H1 (cell line): ENCODE measurements at regions not wholly inside any gene's neighbourhood (a gene's known extent, or its start where the extent isn't known, plus 50 kb on each side); places are given as distances from the start of the nearest gene placed in this dataset.

Experiments used
- BRCA1 ChIP-seq: IDR thresholded peaks from 2 replicates; pipeline ENCODE4 v1.6.1; 2012; ENCODE audit warnings: low read depth, low read length, improper control_type of control experiment
- POLR2A ChIP-seq, 2 experiments: IDR thresholded peaks; 1 replicate in 1 of 2; 2 replicates in 1 of 2; pipeline ENCODE4 v1.6.1; 2011; ENCODE audit warnings: low read depth in 2 of 2, low read length in 2 of 2, mild to moderate bottlenecking in 2 of 2; ENCODE audit errors: control extremely low read depth in 1 of 2
- RAD21 ChIP-seq, 2 experiments: IDR thresholded peaks in 1 of 2; conservative IDR thresholded peaks in 1 of 2; 2 replicates each; pipeline ENCODE4 v1.6.1; 2011; ENCODE audit warnings: low read depth in 2 of 2, low read length in 2 of 2, improper control_type of control experiment in 1 of 2, inconsistent platforms in 1 of 2, mild to moderate bottlenecking in 1 of 2, moderate library complexity in 1 of 2
- RFX5 ChIP-seq: IDR thresholded peaks from 2 replicates; pipeline ENCODE4 v1.6.1; 2011; ENCODE audit warnings: low read depth, low read length, improper control_type of control experiment, borderline replicate concordance
- TBP ChIP-seq: IDR thresholded peaks from 2 replicates; pipeline ENCODE4 v1.6.1; 2011; ENCODE audit warnings: low read depth, low read length, improper control_type of control experiment
- TF ChIP-seq, protein P1 (sequence below), 3 experiments: IDR thresholded peaks; 1 replicate in 2 of 3; 2 replicates in 1 of 3; pipeline versions ENCODE4 v1.5.1 to v1.6.1; 2011; ENCODE audit warnings: low read length in 3 of 3, mild to moderate bottlenecking in 3 of 3, inconsistent platforms in 2 of 3, low read depth in 1 of 3, moderate library complexity in 1 of 3; ENCODE audit not compliant: insufficient read depth in 1 of 3; ENCODE audit errors: control extremely low read depth in 1 of 3

DNA sequence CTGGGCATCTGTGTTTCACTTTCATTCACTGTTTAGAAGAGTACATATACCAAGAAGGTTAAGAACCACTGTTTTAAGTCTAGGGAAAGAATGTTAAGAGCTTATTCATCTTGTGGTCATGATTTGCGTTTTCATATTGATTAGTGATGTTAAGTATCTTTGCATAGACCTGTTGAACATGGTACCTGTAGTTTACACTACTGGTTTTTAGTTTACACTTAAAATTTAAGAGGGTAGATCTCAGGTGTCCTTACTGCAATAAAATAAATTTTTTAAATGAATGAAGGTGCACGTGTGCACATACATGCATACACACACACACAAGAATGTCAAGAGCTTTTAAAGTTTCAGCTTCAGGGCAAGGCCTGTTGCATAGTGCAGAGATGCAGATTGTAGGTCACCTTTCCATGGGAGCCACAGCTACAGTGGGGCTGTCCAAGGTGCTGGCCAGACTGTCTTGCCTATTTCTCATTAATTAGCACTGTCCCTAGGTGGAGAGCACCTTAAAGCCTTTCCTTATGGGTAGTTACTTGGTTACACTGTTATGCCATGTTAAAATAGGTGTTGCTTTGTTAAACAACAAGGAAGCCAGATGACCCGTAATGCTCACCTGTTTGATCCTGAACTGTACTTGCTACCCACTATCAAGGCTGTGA lies 543.0 kb upstream of the DAB1 start:
- TF ChIP-seq BRCA1 (no peak), RAD21 (IDR thresholded peaks at IDR 0.05 in 1 of 2, conservative IDR thresholded peaks at IDR 0.05 in 1 of 2; ENCODE audit: low read depth in 2 of 2, low read length in 2 of 2) (peak in 1 of 2 experiments; percentile 38; a peak in 1 of 4 replicates), POLR2A (IDR thresholded peaks at IDR 0.05; ENCODE audit: control extremely low read depth in 1 of 2, low read depth in 2 of 2, low read length in 2 of 2) (no peak), TBP (no peak), RFX5 (no peak)
- TF ChIP-seq, protein P1, sequence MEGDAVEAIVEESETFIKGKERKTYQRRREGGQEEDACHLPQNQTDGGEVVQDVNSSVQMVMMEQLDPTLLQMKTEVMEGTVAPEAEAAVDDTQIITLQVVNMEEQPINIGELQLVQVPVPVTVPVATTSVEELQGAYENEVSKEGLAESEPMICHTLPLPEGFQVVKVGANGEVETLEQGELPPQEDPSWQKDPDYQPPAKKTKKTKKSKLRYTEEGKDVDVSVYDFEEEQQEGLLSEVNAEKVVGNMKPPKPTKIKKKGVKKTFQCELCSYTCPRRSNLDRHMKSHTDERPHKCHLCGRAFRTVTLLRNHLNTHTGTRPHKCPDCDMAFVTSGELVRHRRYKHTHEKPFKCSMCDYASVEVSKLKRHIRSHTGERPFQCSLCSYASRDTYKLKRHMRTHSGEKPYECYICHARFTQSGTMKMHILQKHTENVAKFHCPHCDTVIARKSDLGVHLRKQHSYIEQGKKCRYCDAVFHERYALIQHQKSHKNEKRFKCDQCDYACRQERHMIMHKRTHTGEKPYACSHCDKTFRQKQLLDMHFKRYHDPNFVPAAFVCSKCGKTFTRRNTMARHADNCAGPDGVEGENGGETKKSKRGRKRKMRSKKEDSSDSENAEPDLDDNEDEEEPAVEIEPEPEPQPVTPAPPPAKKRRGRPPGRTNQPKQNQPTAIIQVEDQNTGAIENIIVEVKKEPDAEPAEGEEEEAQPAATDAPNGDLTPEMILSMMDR (IDR thresholded peaks at IDR 0.05; ENCODE audit: control extremely low read depth in 1 of 3, insufficient read depth in 1 of 3, low read depth in 1 of 3, low read length in 3 of 3) = no peak
